HG02938 (cell line): ENCODE measurements at regions not wholly inside any gene's neighbourhood (a gene's known extent, or its start where the extent isn't known, plus 50 kb on each side); places are given as distances from the start of the nearest gene placed in this dataset.

Experiments used
- ATAC-seq: cut with Tn5 transposase; IDR thresholded peaks from one replicate; pipeline ENCODE4 v1.9.1; 2021; ENCODE audit warnings: mild to moderate bottlenecking, moderate library complexity; ENCODE audit not compliant: unreplicated experiment

DNA sequence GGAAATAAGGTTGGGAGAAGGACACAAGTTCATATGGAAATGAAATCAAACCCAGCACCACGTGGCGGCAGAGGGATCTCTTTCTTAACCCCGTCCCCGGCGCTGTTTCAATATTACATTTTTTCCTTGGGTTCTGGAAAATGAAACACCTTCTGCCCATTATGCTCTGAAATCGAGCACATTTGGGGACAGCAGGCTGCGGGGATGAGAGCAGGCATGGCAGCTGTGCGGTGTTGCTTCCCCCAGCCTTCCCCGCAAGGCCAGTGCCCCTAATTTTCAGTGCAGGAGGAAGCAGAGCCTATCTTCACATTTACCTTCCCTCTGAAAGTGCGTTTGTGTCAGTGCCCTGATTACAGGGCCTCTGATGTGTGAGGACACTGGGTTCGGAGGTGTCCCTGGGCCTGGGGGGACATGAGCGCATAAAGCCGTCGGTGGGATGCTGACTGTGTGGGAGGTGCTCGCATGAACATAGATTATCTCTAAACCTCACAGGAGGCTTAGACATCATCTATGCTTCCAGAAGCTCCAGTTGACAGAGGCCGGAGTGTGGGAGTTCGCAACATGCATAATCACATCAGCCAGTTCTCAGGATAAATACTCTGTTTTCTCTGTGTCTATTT lies 921.3 kb downstream of the BRD1 start:
- ATAC-seq = no peak

DNA sequence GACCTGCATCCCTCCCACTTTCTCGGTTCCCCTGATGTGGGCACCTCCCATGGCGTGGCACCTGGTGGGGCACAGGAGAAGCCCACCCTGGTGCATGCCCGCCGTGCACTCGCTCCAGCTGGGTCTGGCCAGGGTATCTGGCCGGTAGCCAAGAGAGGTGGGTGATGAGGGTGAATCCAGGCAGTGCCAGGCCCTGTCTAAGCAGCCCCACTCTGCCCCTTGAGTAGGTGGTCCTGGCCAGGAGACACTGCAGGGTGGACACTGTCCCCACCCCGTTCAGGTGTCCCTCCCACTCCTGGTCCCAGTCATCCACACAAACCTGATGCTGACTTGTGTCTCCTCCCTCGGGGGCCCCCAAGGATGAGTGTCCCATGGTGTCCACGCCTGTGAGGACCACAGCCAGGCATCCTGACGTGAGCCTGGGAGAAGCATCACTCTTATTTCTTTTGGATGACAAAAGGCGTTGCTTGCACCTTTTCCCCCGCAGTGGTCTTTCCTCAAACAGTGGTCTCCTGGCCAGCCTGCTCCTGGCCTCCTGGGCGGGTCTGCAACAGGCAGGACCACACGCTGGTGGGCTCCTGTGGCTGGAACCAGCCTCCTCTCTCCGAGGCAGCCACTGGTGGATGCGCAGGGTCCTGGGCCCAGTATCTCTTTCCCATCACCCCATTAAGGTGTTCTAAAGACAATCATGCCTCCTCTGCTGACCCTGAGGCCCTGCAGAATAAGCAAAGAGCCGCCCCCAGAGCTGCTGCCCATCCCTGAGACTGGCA lies 922.3 kb downstream of the BRD1 start:
- no peak for ATAC-seq

DNA sequence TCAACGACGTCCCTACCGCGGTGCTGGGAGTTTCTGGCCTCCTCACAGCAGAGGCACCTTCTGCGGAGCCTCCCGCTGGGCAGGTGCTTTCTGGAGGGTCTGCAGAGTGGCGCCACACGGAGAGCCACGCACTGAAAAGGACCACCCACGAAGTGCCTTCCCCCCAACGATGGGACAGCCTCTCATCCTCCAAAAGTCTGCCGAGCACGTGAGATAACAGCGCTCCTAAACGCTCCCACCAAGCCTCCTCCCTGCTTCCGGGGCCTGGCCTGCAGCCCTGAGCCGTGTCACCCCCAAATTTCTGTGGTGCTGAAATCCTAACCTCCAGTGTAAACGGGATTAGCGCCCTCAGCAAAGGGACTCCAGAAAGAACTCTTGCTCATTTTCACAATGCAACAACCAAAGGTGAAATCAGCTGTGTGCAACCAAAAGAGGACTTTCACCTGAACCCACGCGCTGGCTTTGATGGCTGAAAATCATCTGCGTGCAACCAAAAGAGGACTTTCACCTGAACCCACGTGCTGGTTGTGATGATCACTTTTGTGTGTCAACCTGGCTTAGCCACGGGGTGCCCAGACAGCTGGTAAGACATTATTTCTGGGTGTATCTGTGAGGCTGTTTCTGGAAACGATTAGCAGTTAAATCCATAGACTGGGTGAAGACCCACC lies 924.6 kb downstream of the BRD1 start:
- no peak for ATAC-seq

DNA sequence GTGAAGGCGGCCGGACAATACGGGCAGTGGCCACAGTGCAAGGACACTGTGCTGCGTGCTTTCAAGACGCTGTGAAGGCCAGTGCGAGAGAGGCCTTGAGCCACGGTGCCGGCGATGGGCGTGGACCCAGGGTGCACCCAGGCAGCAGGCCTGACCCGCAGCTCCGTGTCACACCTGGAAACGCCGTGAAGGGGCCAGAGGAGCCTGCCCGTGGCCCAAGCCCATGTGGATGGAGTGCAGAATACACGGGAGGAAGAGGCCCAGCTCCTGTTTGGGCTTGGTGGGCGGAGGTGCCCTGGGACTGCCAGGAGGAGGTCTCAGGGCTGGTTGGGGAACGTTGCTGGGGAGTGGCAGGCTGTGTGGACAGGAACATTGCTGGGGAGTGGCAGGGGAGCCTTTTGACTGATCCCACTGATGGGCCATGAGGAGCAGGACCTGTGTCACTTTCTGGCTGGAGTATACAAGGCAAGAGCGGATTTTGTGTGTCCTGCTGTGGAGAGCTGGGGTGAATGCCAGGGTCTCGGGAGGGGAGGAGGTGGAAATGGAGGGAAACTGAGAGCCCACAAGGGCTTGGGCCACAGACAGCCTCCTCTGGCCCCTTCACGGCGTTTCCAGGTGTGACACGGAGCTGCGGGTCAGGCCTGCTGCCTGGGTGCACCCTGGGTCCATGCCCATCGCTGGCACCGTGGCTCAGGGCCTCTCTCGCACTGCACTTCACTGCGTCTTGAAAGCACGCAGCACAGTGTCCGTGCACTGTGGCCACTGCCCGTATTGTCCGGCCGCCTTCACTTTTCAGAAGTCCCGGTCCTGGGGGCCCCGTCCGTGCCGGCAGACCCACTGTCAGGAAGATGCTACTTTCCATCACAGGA lies 925.4 kb downstream of the BRD1 start:
- no peak for ATAC-seq

DNA sequence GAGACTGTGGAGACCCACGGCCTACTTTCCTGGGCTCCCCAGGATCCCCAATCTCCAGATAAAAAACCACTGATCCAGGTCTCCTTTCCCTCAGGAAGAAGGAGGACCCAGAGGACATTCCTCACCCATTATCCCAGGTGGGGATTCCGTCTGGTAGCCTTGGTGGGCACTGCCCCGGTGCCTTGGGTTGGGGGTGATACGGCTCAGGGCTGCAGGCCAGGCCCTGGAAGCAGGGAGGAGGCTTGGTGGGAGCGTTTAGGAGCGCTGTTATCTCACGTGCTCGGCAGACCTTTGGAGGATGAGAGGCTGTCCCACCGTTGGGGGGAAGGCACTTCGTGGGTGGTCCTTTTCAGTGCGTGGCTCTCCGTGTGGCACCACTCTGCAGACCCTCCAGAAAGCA lies 926.3 kb downstream of the BRD1 start:
- no peak for ATAC-seq

DNA sequence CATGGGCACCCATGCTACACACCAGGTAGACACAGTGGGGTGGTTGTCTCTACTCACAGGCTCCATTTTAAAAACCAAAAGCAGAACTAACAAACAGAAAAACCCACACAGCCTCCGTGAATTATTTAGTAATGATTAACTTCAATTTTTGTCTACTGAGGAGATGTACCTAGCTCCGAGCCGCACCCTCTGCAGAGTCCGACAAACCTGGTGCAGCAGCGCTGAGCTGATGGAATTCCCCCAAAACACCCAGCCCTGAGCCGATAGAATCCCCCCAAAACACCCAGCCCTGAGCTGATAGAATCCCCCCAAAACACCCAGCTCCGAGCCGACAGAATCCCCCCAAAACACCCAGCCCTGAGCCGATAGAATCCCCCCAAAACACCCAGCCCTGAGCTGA lies 927.0 kb downstream of the BRD1 start:
- no peak for ATAC-seq

DNA sequence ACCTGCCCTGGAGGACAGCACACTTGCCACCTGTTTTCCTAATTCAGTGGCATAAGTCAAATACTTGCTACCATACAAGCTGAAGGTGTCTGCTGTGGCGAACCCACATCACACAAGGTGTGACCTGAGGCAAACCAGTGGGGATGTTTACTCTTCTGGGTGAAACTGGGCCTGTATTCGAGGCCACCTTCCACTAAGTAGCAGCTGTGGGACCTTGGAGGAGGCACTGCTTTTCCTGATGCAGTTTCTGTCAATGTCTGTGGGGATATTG lies 927.4 kb downstream of the BRD1 start:
- no peak for ATAC-seq

DNA sequence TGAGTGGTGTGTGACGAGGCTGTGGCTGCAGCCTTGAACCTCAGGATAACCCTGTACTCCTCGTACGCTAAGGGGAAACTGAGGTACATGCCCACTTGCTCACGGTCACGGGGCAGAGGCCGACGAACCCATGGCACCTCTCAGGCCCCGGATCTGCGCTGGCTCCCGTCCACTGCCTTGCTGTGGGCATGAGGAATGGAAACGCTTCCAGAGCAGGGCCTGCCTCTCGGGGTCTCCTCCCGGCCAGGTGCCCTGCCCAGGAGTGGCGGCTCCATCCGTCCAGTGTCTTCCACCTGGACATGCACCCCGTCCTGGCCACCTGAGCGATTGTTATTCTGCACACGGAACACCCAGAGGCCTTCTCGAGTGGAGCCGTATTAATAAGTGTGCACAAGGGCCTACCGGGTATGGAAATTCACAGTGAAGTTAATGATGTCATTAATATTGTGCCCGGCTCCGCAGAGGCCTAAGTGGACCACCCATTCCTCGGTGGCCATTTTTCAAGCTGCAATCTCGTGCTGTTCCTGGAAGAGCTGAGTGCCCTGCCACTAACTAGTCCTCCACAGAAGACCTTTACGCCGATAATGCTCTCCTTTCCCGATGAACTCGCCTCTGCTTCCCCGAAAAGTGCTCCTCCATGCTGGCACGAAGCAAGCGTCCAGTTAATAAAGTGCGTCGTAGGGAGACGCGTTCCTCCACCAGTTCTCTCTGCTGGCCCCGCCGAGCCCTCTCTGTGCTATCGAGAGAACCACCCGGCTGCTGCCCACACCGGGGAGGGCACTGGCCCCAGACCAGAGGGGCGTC lies 927.9 kb downstream of the BRD1 start:
- ATAC-seq = no peak

DNA sequence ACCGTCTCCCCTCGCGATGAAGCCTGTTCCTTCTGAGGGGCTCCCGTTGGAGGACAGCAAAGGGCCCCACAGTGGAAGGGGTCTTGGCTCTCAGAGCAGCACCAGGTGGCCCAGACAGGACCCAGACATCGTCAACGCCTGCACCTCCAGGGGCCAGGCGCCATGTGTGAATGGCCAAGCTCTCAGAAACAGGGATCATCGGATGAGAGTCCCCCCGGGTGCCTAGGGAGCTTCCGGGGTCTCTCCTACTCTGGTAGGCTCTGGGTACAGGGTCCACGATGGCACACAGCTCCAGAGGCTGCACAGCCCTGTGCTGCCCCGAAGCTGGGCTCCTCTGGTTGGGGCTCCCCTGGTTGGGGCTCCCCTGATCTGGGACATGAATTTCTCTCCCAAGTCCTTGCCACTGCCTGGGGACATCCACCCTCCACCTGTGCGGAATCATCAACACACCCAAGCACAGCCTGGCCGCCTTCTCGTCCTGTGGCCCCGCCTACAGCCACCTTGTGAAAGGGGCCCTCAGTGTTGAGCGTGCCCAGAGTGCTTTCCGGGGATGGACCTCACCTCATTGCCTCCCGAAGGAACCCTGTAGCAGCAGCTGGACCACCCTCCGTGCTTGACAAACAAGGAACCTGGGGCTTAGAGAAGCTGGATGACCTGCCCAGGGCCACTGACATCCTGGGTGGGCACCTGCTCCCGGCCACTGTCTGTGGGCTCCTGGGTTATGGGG lies 929.0 kb downstream of the BRD1 start:
- ATAC-seq = no peak

DNA sequence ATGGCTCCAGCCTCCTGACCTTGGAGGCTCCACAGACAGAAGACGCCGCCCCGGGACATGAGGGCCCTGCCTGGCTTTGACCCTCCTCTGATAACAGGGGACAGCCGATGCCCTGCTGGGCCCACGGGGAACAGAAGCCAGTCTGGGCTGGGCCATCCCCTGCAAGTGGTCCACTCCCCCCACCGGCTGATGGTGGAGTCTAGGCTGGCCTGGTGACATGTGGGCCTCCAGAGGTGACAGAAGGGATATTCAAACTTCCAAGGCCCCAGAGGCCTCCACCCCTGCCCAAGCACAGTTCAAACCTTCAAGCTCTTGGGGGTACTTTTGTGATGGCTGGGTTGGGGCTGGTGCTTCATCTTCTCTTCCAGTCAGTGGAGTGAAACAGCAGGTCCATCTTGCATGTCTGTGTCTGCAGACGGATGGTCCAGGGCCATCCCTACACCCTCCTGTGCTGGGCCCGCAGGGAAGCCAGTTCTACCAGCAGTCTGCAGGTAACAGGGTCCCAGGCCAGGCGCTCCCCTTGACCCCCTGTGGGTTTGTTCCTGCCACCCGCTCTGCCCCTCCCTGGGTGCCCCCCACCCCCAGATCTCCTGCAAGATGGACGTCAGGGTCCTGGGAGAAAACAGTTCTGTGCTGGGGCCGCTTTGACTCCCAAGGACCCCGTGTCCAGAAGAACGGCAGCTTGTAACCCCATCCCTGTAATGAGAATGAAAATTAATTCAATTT lies 929.9 kb downstream of the BRD1 start:
- no peak for ATAC-seq

DNA sequence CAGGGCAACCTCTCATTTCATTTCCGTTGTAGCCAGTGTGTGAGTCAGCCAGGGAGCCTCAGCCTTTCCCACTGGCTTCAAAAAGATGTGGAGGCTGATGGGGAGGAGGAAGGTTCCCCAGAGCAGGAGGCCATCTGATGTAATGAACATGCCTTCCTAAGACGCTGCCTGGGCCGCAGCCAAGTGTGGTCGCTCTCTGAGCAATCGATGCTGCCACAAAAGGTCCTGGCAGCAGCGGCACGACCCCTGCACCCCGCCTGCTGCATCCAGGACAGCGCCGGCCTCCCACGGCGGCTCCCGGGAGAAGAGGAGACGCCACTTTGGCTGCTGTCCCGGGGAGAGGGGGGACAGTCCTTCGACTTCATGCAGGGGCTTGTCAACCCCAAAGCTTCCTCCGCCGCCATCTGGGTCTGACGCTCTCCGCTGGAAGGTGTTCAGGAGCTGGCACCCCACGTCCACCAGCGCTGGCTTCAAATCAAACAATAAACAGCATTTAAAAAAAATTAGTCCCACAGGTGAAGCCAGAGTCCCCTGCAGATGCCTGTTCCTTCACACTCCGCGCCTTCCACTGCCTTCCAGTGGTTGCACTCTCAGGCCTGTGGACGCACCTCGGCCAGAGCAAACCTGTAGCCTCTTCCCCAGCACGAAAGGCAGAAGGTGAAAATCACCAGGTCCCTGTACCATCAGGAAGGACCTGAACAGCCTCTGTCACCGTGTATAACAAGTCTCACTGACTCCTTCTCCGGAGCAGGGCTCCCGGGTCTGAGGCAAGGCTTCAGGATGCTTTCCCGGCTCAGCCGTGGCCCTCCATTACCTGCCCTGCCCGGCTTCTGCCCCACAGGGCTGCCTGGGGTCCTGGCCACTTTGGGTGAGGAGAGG lies 930.7 kb downstream of the BRD1 start:
- no peak for ATAC-seq

DNA sequence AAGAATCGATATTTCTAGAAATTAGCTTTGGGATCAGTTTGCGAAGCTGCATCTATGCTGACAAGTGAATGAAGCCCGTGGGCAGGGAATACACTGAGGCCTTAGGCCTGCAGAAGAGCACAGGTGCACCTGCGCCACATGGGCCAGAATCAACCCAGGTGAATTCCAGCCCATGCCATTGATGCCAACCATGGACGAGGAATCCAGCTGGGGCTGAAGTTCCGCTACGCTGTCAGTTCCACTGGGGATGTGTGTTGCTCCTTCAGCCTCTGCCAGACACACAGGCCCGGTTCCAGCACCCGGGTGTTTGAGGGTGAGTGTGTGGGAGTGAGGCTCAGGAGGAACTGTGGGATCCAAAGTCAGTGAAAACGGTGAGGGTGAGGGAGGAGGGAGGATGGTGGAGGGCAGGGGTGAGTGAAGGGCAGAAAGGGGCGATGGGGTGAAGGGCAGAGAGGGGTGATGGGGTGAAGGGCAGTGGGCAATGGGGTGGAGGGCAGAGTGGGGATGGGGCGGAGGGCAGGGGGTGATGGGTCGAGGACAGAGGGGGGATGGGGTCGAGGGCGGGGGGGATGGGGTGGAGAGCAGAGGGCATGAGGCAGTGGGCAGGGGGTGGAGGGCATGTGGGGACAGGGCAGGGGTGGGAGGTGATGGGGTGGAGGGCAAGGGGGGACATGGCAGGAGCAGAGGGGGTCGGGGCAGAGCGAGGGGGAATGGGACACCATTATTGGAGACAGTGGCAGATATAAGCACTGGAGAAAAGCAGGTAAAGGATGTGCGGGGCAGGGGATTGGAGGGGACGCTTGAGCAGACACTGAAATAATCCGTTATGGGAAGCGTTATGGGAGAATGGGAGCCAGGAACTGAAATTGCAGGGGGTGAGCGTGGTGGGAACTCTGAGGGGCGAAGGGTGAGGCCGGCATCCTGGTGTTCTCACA lies 931.6 kb downstream of the BRD1 start:
- no peak for ATAC-seq

DNA sequence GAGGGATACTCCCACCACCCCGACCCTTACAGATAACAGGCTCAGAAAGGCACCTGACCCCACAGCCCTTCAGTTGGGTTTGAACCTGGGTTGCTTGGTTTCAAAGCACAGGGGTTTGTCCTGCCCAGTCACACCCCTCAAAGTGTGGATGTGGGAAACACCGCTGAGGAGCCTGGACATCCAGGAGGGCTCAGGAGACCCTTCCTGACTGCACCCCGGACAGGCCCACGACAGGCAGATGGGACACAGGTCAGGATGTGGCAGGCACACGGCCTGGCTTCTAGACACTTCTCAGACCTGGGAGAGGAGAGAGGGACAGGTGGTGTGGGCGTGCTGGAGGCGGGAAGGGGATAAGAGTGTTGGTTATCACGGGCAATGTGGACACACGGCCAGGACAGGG lies 932.3 kb downstream of the BRD1 start:
- no peak for ATAC-seq

DNA sequence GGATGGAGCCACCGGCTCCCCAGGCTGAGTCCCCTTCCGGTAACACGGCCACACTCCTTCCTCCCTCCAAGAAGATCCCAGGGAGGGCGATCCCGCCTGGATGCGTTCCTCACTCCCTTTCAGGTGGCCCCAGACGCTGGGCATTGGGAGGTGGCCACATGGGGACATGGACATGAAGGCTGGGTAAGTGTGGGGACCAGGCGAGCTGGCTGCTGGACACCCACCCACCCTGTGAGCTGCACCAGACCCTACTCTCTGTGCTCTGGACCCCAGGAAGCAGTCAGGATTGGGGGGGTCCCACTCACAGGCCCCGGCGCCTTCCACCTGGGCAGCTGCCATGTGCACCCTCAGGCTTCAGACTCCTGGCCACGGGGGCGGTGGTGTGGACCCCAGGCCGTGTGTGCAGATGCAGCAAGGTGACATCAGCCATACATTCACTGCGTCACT lies 932.8 kb downstream of the BRD1 start:
- no peak for ATAC-seq

DNA sequence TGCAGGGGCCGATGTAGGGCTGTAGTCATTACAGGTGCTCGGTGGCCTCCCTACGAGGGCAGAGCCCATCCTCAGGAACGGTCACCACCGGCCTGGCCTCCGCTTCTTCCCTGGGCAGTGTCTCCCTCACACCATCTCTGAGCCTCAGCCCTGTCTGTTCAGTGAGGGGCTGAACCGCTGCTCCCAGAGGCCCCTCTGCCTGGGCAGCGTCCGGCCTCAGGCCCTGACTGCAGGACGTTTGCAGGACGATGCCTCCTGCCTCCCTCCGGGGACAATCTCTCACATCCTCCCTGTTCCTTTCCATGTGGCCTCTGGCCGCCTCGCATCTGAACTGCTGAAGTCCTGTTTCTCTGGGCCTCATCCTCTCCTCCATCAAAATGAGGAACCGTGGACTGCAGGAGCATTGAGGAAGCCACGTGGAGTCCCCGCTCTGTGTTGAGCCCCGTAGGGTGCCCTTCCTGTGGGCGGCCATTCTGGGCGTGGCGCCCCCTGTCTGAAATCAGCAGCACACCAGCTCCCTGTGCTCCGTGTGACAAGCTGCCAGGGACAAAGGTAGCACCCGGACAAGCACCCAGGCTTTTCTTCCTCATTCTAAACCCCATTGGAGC lies 933.5 kb downstream of the BRD1 start:
- ATAC-seq = no peak

DNA sequence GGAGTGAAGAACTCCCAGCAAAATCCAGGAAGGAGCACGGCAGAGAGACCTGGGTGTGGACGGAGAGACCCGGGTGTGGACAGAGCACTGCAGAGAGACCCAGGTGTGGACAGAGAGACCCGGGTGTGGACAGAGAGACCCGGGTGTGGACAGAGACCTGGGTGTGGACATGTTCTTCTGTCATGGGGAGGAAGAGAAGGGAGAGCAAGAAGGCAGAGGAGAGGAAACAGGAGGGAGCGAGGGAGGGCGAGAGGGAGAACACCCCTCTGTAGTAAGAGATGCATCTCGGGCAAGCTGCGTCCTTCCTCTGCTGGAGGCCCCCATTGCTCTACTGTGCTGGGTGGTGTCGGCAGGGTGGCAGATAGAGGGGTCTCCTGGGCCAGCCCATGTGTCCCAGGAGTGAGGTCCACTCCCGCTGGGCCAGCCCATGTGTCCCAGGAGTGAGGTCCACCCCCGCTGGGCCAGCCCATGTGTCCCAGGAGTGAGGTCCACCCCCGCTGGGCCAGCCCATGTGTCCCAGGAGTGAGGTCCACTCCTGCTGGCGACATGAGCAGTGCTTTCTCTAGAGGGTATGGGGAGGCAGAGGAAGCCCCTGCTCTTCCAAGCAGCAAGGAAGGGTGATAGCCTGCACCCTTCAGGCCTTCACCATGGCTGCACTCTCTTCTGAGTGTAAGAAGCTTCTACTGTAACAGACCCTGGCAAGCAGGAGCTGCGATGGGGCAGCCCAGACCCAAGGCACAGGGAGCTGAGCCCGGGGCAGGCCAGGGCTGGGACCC lies 934.2 kb downstream of the BRD1 start:
- ATAC-seq = no peak
